Neural cell (in vitro differentiated cells): ENCODE measurements at regions not wholly inside any gene's neighbourhood (a gene's known extent, or its start where the extent isn't known, plus 50 kb on each side); places are given as distances from the start of the nearest gene placed in this dataset.

Experiments used
- H2AFZ ChIP-seq: fragments of 200-600, 300-800 bp; sonication (generic), shearing (Covaris generic); 2 replicates; pipeline ENCODE4 v1.6.0; 2014; ENCODE audit warnings: low read depth, mild to moderate bottlenecking, antibody characterized with exemption, low read length, moderate library complexity
- H3F3A ChIP-seq: fragments of 200-600 bp; shearing (Covaris generic); 2 replicates; pipeline ENCODE4 v1.6.1; 2016; ENCODE audit warnings: mild to moderate bottlenecking, moderate library complexity, mixed read lengths, antibody characterized with exemption, low read length; ENCODE audit not compliant: insufficient read depth, poor library complexity, severe bottlenecking
- H3K27ac ChIP-seq: fragments of 200-600, 300-800 bp; sonication (generic), shearing (Covaris generic); 2 replicates; pipeline ENCODE4 v1.5.1; 2014; ENCODE audit warnings: mild to moderate bottlenecking, low read length, moderate library complexity
- H3K27me3 ChIP-seq: fragments of 300-800, 200-600 bp; sonication (generic), shearing (Covaris generic); 2 replicates; pipeline ENCODE4 v1.6.0; 2014; ENCODE audit warnings: mild to moderate bottlenecking, low read depth, low read length, moderate library complexity; ENCODE audit not compliant: insufficient read depth
- H3K36me3 ChIP-seq: fragments of 300-800, 200-600 bp; sonication (generic), shearing (Covaris generic); 2 replicates; pipeline ENCODE4 v1.5.1; 2014; ENCODE audit warnings: mild to moderate bottlenecking, antibody characterized with exemption, low read length, moderate library complexity; ENCODE audit not compliant: insufficient read depth
- H3K4me2 ChIP-seq: fragments of 300-800, 200-600 bp; sonication (generic), shearing (Covaris generic); 2 replicates; pipeline ENCODE4 v1.6.0; 2014; ENCODE audit warnings: mild to moderate bottlenecking, low read length
- H3K4me3 ChIP-seq: fragments of 300-800, 200-600 bp; sonication (generic), shearing (Covaris generic); 2 replicates; pipeline ENCODE4 v1.5.1; 2014; ENCODE audit warnings: mild to moderate bottlenecking, low read length, moderate library complexity
- H3K79me2 ChIP-seq: fragments of 200-600 bp; shearing (Covaris generic); replicated peaks from 2 replicates; pipeline ENCODE4 v1.6.0; 2014; ENCODE audit warnings: mild to moderate bottlenecking, low read length, moderate library complexity; ENCODE audit not compliant: insufficient read depth
- H3K9ac ChIP-seq: fragments of 300-800, 200-600 bp; sonication (generic), shearing (Covaris generic); 2 replicates; pipeline ENCODE4 v1.6.1; 2016; ENCODE audit warnings: mild to moderate bottlenecking, low read length, mixed read lengths
- H3K9me2 ChIP-seq: fragments of 200-600 bp; shearing (Covaris generic); 2 replicates; pipeline ENCODE4 v1.6.1; 2016; ENCODE audit warnings: mild to moderate bottlenecking, low read length, mixed read lengths; ENCODE audit not compliant: insufficient read depth
- H3K9me3 ChIP-seq: fragments of 200-600, 300-800 bp; sonication (generic), shearing (Covaris generic); 2 replicates; pipeline ENCODE4 v1.6.1; 2016; ENCODE audit warnings: mild to moderate bottlenecking, mixed run types, low read length, moderate library complexity, mixed read lengths
- H4K20me1 ChIP-seq: fragments of 200-600 bp; shearing (Covaris generic); 2 replicates; pipeline ENCODE4 v1.6.1; 2016; ENCODE audit warnings: mild to moderate bottlenecking, mixed run types; ENCODE audit not compliant: insufficient read depth
- CTCF ChIP-seq: fragments of 450-650 bp; IDR thresholded peaks from 2 replicates; pipeline ENCODE4 v1.5.1; 2014; ENCODE audit warnings: antibody characterized with exemption, mild to moderate bottlenecking, moderate library complexity; ENCODE audit not compliant: poor library complexity, severe bottlenecking
- EP300 ChIP-seq: fragments of 450-650 bp; conservative IDR thresholded peaks from 2 replicates; pipeline ENCODE4 v1.6.1; 2014; ENCODE audit warnings: antibody characterized with exemption, mild to moderate bottlenecking, moderate library complexity; ENCODE audit not compliant: poor library complexity, severe bottlenecking
- EZH2 ChIP-seq: fragments of 200-600, 300-800 bp; shearing (Covaris generic), sonication (generic); IDR thresholded peaks from 2 replicates; pipeline ENCODE4 v1.6.1; 2014; ENCODE audit warnings: antibody characterized with exemption, low read length, borderline replicate concordance, mild to moderate bottlenecking; ENCODE audit not compliant: insufficient read depth, poor library complexity, severe bottlenecking
- MXI1 ChIP-seq: fragments of 450-650 bp; conservative IDR thresholded peaks from 2 replicates; pipeline ENCODE4 v1.6.1; 2014; ENCODE audit warnings: antibody characterized with exemption, mild to moderate bottlenecking; ENCODE audit not compliant: poor library complexity, severe bottlenecking
- POLR2AphosphoS5 ChIP-seq: IDR thresholded peaks from 2 replicates; pipeline ENCODE4 v1.6.1; 2012
- RAD21 ChIP-seq: fragments of 450-650 bp; conservative IDR thresholded peaks from 2 replicates; pipeline ENCODE4 v1.6.1; 2014; ENCODE audit warnings: antibody characterized with exemption, mild to moderate bottlenecking, moderate library complexity
- SMC3 ChIP-seq: fragments of 450-650 bp; conservative IDR thresholded peaks from 2 replicates; pipeline ENCODE4 v1.6.1; 2014; ENCODE audit warnings: antibody characterized with exemption, mild to moderate bottlenecking, moderate library complexity; ENCODE audit not compliant: poor library complexity
- TAF1 ChIP-seq: IDR thresholded peaks from 2 replicates; pipeline ENCODE4 v1.6.1; 2012; ENCODE audit warnings: low read depth
- TF ChIP-seq, protein P1 (sequence below): IDR thresholded peaks from 2 replicates; pipeline ENCODE4 v1.6.1; 2012; ENCODE audit warnings: borderline replicate concordance

DNA sequence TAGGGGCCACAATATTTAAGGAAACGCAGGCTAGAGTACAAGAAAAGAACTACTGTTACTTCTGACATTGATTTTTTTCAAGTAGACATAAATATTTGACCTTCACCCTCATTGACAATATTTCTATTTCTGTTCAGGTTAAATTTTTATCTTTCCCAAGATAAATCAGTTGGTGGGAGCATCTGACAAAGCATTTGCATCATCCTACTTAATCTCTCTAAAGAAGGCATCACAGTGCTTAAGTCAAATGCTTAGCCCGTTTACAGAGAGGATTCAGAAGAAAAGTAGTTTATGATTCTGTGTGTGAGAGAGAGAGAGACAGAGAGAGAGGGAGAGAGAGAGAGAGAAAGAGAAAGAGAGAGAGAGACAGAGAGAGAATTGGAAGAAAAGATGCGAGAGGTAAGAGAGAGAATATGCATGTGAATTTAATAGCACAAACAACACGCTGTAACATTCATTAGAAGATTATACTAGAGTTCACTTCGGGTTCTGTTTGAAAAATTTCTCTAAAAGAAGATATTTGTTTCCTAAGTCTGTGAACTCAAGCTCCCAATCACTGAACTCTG, 1093.3 kb upstream of the CDH6 start:
- no peak overlapping the region for H3K4me2 ChIP-seq
- no peak overlapping the region for H3K4me3 ChIP-seq
- H2AFZ ChIP-seq = no peak overlapping the region
- H3K9ac ChIP-seq = no peak overlapping the region
- no peaks in the 10 kb centered on the region for H3K9me2 ChIP-seq
- H3K9me3 ChIP-seq = no peaks in the 10 kb centered on the region
- TF ChIP-seq MXI1 = no peak
- no peak for TF ChIP-seq RAD21
- no peak for TF ChIP-seq SMC3
- TF ChIP-seq EZH2 = no peak
- TF ChIP-seq, protein P1, sequence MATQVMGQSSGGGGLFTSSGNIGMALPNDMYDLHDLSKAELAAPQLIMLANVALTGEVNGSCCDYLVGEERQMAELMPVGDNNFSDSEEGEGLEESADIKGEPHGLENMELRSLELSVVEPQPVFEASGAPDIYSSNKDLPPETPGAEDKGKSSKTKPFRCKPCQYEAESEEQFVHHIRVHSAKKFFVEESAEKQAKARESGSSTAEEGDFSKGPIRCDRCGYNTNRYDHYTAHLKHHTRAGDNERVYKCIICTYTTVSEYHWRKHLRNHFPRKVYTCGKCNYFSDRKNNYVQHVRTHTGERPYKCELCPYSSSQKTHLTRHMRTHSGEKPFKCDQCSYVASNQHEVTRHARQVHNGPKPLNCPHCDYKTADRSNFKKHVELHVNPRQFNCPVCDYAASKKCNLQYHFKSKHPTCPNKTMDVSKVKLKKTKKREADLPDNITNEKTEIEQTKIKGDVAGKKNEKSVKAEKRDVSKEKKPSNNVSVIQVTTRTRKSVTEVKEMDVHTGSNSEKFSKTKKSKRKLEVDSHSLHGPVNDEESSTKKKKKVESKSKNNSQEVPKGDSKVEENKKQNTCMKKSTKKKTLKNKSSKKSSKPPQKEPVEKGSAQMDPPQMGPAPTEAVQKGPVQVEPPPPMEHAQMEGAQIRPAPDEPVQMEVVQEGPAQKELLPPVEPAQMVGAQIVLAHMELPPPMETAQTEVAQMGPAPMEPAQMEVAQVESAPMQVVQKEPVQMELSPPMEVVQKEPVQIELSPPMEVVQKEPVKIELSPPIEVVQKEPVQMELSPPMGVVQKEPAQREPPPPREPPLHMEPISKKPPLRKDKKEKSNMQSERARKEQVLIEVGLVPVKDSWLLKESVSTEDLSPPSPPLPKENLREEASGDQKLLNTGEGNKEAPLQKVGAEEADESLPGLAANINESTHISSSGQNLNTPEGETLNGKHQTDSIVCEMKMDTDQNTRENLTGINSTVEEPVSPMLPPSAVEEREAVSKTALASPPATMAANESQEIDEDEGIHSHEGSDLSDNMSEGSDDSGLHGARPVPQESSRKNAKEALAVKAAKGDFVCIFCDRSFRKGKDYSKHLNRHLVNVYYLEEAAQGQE = no peak
- TF ChIP-seq POLR2AphosphoS5 = no peak
- no peaks in the 10 kb centered on the region for H3K79me2 ChIP-seq
- no peaks in the 10 kb centered on the region for H4K20me1 ChIP-seq
- H3K27me3 ChIP-seq = no peaks in the 10 kb centered on the region
- H3K36me3 ChIP-seq = no peaks in the 10 kb centered on the region
- H3K27ac ChIP-seq = no peak overlapping the region
- no peaks in the 10 kb centered on the region for H3F3A ChIP-seq

GRCh38 chr5:30099634-30100033, 1093.9 kb upstream of the CDH6 start:
- Histone ChIP-seq H3F3A (no peaks in the 10 kb centered on the region), H3K4me2 (no peak overlapping the region), H3K27me3 (no peaks in the 10 kb centered on the region), H3K27ac (no peak overlapping the region), H3K79me2 (no peaks in the 10 kb centered on the region), H3K9ac (no peak overlapping the region), H3K9me3 (no peaks in the 10 kb centered on the region), H3K36me3 (no peaks in the 10 kb centered on the region), H3K4me3 (no peak overlapping the region), H3K9me2 (no peaks in the 10 kb centered on the region), H2AFZ (no peak overlapping the region), H4K20me1 (no peaks in the 10 kb centered on the region)
- TF ChIP-seq CTCF = no peak
- TF ChIP-seq TAF1 = no peak
- no peak for TF ChIP-seq EP300
- no peak for TF ChIP-seq MXI1
- no peak for TF ChIP-seq SMC3
- TF ChIP-seq, protein P1 = no peak
- no peak for TF ChIP-seq POLR2AphosphoS5
- TF ChIP-seq EZH2 = no peak
- TF ChIP-seq RAD21 = no peak
